ENCODE measurements at regions not wholly inside any gene's neighbourhood (a gene's known extent, or its start where the extent isn't known, plus 50 kb on each side); places are given as distances from the start of the nearest gene placed in this dataset.

DNA sequence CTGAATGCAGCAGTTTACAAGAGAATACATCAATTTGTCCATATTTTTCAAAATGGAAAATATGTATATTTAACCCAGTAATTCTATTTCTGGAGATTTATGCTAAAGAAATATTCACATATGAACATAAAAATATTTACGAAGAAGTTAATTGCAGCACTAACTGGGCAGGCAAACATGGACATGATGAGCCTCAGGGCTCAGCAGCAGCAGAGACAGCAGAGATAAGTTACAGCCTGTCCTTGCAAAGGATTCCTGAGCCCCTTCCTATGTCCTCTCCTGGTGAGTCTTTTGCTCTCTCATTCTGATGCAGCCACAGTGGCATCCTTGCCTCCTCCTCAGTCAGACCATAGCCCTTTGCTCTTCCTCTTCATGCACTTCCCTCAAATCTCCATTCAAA, 680.6 kb upstream of the CPEB2 start:
- no peak overlapping the region for H3K4me3 ChIP-seq (ENCODE audit: low read depth, low read length)
- TF ChIP-seq, protein P1, sequence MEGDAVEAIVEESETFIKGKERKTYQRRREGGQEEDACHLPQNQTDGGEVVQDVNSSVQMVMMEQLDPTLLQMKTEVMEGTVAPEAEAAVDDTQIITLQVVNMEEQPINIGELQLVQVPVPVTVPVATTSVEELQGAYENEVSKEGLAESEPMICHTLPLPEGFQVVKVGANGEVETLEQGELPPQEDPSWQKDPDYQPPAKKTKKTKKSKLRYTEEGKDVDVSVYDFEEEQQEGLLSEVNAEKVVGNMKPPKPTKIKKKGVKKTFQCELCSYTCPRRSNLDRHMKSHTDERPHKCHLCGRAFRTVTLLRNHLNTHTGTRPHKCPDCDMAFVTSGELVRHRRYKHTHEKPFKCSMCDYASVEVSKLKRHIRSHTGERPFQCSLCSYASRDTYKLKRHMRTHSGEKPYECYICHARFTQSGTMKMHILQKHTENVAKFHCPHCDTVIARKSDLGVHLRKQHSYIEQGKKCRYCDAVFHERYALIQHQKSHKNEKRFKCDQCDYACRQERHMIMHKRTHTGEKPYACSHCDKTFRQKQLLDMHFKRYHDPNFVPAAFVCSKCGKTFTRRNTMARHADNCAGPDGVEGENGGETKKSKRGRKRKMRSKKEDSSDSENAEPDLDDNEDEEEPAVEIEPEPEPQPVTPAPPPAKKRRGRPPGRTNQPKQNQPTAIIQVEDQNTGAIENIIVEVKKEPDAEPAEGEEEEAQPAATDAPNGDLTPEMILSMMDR (IDR thresholded peaks at IDR 0.05; ENCODE audit: borderline replicate concordance, insufficient read depth, low read depth, low read length), result no peak

DNA sequence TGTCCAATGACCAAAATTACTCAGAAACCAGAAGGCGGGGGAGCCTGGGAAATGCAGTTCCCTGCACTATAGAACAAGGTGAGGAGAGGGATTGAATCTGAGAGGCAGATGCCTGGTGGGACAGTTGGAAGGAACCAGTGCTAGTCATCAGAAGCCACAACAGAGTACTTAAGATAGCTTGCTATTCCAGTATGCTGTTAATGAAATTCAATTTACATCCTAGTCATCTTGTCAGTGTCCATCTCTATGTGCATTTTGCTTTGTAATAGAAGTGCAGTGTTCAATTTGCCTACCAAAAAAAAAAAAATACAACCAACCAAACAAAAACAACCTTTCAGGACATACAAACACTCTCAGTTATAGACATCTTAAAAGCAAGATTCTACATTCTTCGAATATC, 679.1 kb upstream of the CPEB2 start:
- TF ChIP-seq, protein P1 (IDR thresholded peaks at IDR 0.05; ENCODE audit: borderline replicate concordance, insufficient read depth, low read depth, low read length), result no peak
- H3K4me3 ChIP-seq (ENCODE audit: low read depth, low read length), result no peak overlapping the region

DNA sequence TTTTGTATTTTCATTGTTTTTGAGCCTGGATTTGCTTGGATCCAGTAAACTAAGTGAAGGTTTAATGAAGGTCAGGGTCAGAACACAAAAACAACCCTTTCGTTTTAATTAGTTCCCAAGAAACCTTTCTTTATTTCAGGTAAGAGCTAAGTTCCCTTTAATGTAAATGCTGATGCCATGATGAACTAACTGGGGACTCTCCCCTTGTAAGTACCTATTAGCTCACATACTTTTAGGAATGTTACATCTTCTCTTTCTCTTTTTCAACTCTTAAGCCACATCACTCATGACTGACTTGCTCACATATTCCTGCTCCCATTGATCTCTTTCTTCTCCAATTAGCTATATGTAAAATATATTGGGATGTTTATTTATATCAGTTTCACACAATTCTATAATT, 673.1 kb upstream of the CPEB2 start:
- no peak overlapping the region for H3K4me3 ChIP-seq (ENCODE audit: low read depth, low read length)
- TF ChIP-seq, protein P1 (IDR thresholded peaks at IDR 0.05; ENCODE audit: borderline replicate concordance, insufficient read depth, low read depth, low read length), result no peak

DNA sequence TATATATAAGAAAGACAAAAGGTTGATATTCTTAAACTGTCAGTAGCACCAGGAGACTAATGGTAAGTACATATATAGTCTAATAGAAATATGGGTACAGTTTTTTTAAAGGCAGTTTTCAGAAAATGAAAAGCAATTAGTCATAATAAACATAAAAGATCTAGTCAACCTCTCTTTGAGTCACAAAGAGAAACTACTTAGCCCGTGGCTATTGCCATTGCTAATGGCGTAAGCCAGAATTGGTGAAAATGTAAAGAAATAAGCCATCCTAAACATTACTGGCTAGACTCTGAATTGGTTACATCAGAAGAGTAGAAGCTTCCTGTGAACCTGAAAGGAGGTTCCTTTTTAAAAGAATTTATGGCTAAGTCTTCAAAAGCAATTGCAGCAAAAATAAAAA, 668.7 kb upstream of the CPEB2 start:
- TF ChIP-seq, protein P1 (IDR thresholded peaks at IDR 0.05; ENCODE audit: borderline replicate concordance, insufficient read depth, low read depth, low read length), result no peak
- no peak overlapping the region for H3K4me3 ChIP-seq (ENCODE audit: low read depth, low read length)

DNA sequence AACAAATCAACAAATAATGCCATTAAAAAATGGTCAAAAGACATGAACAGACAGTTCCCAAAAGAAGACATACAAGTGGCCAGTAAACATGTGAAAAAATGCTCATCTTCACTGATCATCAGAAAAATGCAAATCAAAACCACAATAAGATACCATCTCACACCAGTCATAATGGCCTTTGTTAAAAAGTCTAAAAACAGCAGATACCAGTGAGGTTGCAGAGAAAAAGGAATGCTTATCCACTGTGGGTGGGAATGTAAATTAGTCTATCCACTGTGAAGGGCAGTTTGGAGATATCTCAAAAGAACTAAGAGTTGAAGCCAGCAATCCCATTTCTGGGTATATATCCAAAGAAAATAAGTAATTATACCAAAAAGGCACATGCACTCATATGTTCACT, 668.1 kb upstream of the CPEB2 start:
- TF ChIP-seq, protein P1 (IDR thresholded peaks at IDR 0.05; ENCODE audit: borderline replicate concordance, insufficient read depth, low read depth, low read length), result no peak
- H3K4me3 ChIP-seq (ENCODE audit: low read depth, low read length), result no peak overlapping the region

DNA sequence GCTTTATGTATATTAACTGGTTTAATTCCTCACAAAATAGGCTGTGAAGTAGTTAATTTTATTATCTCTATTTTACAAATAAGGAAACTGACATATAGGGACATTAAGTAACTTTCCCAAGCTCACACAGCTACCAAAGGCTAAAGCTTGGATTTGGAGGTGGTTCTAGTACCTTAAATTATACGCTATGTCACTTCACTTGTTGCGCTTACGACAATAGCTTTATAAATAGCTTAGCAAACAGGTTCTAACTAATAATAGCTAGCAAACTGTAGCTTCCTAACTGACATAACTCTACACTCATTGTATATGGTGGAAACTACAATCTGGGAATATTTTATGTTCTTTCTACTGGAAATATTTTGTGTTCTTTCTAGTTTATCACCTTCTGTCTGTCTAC, 666.4 kb upstream of the CPEB2 start:
- TF ChIP-seq, protein P1 (IDR thresholded peaks at IDR 0.05; ENCODE audit: borderline replicate concordance, insufficient read depth, low read depth, low read length), result no peak
- no peak overlapping the region for H3K4me3 ChIP-seq (ENCODE audit: low read depth, low read length)

DNA sequence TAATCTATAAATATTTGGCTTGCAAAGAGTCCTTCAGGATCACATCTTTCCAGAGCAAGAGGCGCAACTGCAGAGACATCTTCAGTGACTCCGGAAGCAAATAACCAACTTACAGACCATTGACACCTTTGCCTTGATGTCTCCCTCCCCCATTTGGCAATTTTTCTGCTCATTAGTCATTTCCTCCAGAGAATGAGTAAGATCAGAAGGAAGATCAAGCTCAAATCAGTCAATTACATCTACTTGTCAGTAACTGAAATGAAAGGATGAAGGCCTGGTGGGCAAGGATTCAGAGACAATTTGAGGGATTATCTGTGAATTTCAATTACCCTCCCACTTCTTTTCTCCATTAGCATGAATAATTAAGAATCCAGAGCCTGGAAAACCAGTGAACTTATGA, 665.6 kb upstream of the CPEB2 start:
- TF ChIP-seq, protein P1 (IDR thresholded peaks at IDR 0.05; ENCODE audit: borderline replicate concordance, insufficient read depth, low read depth, low read length), result no peak
- H3K4me3 ChIP-seq (ENCODE audit: low read depth, low read length), result no peak overlapping the region

All from GM12875 (cell line).